GM23248 (cell line): ENCODE measurements at regions not wholly inside any gene's neighbourhood (a gene's known extent, or its start where the extent isn't known, plus 50 kb on each side); places are given as distances from the start of the nearest gene placed in this dataset.

Experiments
- EZH2 ChIP-seq: fragments of 200-600 bp; sonication (generic); IDR thresholded peaks from 2 replicates; pipeline ENCODE4 v1.6.1; 2018; ENCODE audit warnings: antibody characterized with exemption, mild to moderate bottlenecking; ENCODE audit not compliant: insufficient read depth, poor library complexity, severe bottlenecking
- EZH2phosphoT487 ChIP-seq: fragments of 200-600 bp; sonication (generic); IDR thresholded peaks from 2 replicates; pipeline ENCODE4 v1.6.1; 2018; ENCODE audit warnings: antibody characterized with exemption, moderate library complexity, mild to moderate bottlenecking, low read depth; ENCODE audit not compliant: insufficient read depth

GRCh38 chr6:151172751-151173150, 67.0 kb upstream of the AKAP12 start:
- TF ChIP-seq EZH2 (no peak), EZH2phosphoT487 (no peak)
